BE2C (cell line): ENCODE measurements at regions not wholly inside any gene's neighbourhood (a gene's known extent, or its start where the extent isn't known, plus 50 kb on each side); places are given as distances from the start of the nearest gene placed in this dataset.
A peak's percentile ranks its signal among the peaks of the same experiment; 100 is the strongest.

Experiments used
- DNase-seq: peaks from one replicate; pipeline ENCODE4 v3.0.0-alpha.2; 2020
- H3K27me3 ChIP-seq: fragments of 250-450 bp; sonication (Bioruptor Pico); 2 replicates; pipeline ENCODE4 v1.5.1; 2020; ENCODE audit warnings: mild to moderate bottlenecking
- H3K36me3 ChIP-seq: fragments of 250-450 bp; sonication (Bioruptor Pico); 2 replicates; pipeline ENCODE4 v1.5.1; 2020; ENCODE audit warnings: mild to moderate bottlenecking
- H3K4me1 ChIP-seq: fragments of 250-450 bp; sonication (Bioruptor Pico); 2 replicates; pipeline ENCODE4 v1.5.1; 2020
- H3K4me3 ChIP-seq: 2 replicates; pipeline ENCODE4 v1.5.1; 2011; ENCODE audit warnings: low read depth, low read length
- H3K9me3 ChIP-seq: fragments of 250-450 bp; sonication (Bioruptor Pico); 2 replicates; pipeline ENCODE4 v1.5.1; 2020
- CTCF ChIP-seq: IDR thresholded peaks from 2 replicates; pipeline ENCODE4 v1.5.1; 2012; ENCODE audit warnings: mild to moderate bottlenecking, low read depth, low read length

GRCh38 chr10:85259908-85260307 is 931.5 kb downstream of the CCSER2 start:
- TF ChIP-seq CTCF, result no peak
- H3K4me1 ChIP-seq, result no peaks in the 10 kb centered on the region
- DNase-seq, result no peak
- no peaks in the 10 kb centered on the region for H3K9me3 ChIP-seq
- no peak overlapping the region for H3K4me3 ChIP-seq
- H3K36me3 ChIP-seq, result no peaks in the 10 kb centered on the region
- no peaks in the 10 kb centered on the region; the same call in 1 of the 2 replicates for H3K27me3 ChIP-seq

GRCh38 chr10:85262992-85263391 is 934.6 kb downstream of the CCSER2 start:
- DNase-seq, result no peak
- H3K9me3 ChIP-seq, result no peaks in the 10 kb centered on the region
- no peaks in the 10 kb centered on the region for H3K4me1 ChIP-seq
- H3K36me3 ChIP-seq, result no peaks in the 10 kb centered on the region
- no peaks in the 10 kb centered on the region; the same call in 1 of the 2 replicates for H3K27me3 ChIP-seq
- H3K4me3 ChIP-seq, result no peak overlapping the region
- TF ChIP-seq CTCF, result no peak

- Histone ChIP-seq H3K4me3 (no peak overlapping the region), H3K4me1 (no peaks in the 10 kb centered on the region), H3K9me3 (no peaks in the 10 kb centered on the region), H3K27me3 (no peaks in the 10 kb centered on the region; the same call in 1 of the 2 replicates), H3K36me3 (no peaks in the 10 kb centered on the region)
- no peak for TF ChIP-seq CTCF
- no peak for DNase-seq
These were observed 936.7 kb downstream of the CCSER2 start for GRCh38 chr10:85265121-85265520.

GRCh38 chr10:85266808-85267207 is 938.4 kb downstream of the CCSER2 start:
- Histone ChIP-seq H3K36me3 (no peaks in the 10 kb centered on the region), H3K27me3 (no peaks in the 10 kb centered on the region; the same call in 1 of the 2 replicates), H3K4me1 (no peaks in the 10 kb centered on the region), H3K4me3 (no peak overlapping the region), H3K9me3 (no peaks in the 10 kb centered on the region)
- no peak for DNase-seq
- TF ChIP-seq CTCF, result no peak

GRCh38 chr10:85280014-85280413 is 951.6 kb downstream of the CCSER2 start:
- Histone ChIP-seq H3K4me3 (no peak overlapping the region), H3K27me3 (no peaks in the 10 kb centered on the region), H3K9me3 (no peaks in the 10 kb centered on the region), H3K4me1 (peaks cover 3% of the 10 kb centered on the region), H3K36me3 (no peaks in the 10 kb centered on the region)
- peak; percentile 18 for DNase-seq
- TF ChIP-seq CTCF, result no peak

- DNase-seq, result no peak
- Histone ChIP-seq H3K9me3 (no peaks in the 10 kb centered on the region), H3K36me3 (no peaks in the 10 kb centered on the region), H3K4me1 (peaks cover 3% of the 10 kb centered on the region), H3K4me3 (no peak overlapping the region), H3K27me3 (no peaks in the 10 kb centered on the region)
- TF ChIP-seq CTCF, result no peak
These were observed 956.7 kb downstream of the CCSER2 start for GRCh38 chr10:85284778-85285770.
